ENCODE measurements at regions not wholly inside any gene's neighbourhood (a gene's known extent, or its start where the extent isn't known, plus 50 kb on each side); places are given as distances from the start of the nearest gene placed in this dataset.

GRCh38 chr11:70846781-70847655, 405.4 kb downstream of the SHANK2 start:
- no peaks in the 10 kb centered on the region for H3K36me3 ChIP-seq (ENCODE audit: insufficient read depth, low read length)
- no peak overlapping the region for H3K4me3 ChIP-seq (ENCODE audit: insufficient read depth, low read length)
- peaks cover 2% of the 10 kb centered on the region for H3K27me3 ChIP-seq (ENCODE audit: insufficient read depth, low read length)
- no peaks in the 10 kb centered on the region for H4K20me1 ChIP-seq (ENCODE audit: insufficient read depth, low read length)
- TF ChIP-seq, protein P1, sequence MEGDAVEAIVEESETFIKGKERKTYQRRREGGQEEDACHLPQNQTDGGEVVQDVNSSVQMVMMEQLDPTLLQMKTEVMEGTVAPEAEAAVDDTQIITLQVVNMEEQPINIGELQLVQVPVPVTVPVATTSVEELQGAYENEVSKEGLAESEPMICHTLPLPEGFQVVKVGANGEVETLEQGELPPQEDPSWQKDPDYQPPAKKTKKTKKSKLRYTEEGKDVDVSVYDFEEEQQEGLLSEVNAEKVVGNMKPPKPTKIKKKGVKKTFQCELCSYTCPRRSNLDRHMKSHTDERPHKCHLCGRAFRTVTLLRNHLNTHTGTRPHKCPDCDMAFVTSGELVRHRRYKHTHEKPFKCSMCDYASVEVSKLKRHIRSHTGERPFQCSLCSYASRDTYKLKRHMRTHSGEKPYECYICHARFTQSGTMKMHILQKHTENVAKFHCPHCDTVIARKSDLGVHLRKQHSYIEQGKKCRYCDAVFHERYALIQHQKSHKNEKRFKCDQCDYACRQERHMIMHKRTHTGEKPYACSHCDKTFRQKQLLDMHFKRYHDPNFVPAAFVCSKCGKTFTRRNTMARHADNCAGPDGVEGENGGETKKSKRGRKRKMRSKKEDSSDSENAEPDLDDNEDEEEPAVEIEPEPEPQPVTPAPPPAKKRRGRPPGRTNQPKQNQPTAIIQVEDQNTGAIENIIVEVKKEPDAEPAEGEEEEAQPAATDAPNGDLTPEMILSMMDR (IDR thresholded peaks at IDR 0.05; ENCODE audit: extremely low read depth, low read depth, low read length) = no peak
- H3K9me3 ChIP-seq (ENCODE audit: low read depth, low read length) = no peaks in the 10 kb centered on the region
- no peaks in the 10 kb centered on the region for H3K4me1 ChIP-seq (ENCODE audit: insufficient read depth, low read length)
- H3K79me2 ChIP-seq (ENCODE audit: insufficient read depth, low read length) = no peaks in the 10 kb centered on the region
- no peak overlapping the region for H2AFZ ChIP-seq (ENCODE audit: low read length)
- DNase-seq (ENCODE audit: insufficient read length, low spot score, missing footprints) = peak; percentile 57
- H3K4me2 ChIP-seq (ENCODE audit: insufficient read depth, low read length) = no peak overlapping the region
- H3K27ac ChIP-seq (ENCODE audit: low read depth, low read length) = no peak overlapping the region

DNA sequence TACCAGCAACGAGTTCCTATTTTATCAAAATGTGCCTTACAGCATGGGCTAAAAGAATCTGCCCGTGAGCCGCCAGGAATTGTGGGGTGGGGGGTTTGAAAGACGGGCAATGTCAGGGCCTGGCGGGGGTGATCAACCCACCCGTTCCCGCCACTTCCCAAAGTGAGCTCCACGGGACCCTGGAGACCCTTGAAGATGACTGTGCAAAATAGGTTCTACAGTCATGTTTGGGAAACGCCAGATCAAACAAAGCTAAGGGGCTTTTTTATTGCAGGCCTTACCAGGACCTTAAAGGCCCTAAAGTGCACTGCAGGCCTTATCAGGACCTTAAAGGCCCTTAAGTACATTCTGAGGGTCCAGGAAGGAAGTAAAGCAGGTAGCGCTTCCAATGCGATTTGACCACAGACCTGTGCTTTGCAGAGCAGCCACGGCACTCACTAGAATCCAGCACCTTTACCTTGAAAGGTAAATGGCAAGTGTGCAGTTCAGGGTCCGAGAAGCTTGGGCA, 404.1 kb downstream of the SHANK2 start:
- TF ChIP-seq, protein P1 (IDR thresholded peaks at IDR 0.05; ENCODE audit: extremely low read depth, low read depth, low read length) = no peak
- Histone ChIP-seq H2AFZ (ENCODE audit: low read length) (no peak overlapping the region), H3K27ac (ENCODE audit: low read depth, low read length) (no peak overlapping the region), H3K4me2 (ENCODE audit: insufficient read depth, low read length) (no peak overlapping the region), H3K27me3 (ENCODE audit: insufficient read depth, low read length) (peaks cover 2% of the 10 kb centered on the region), H3K9me3 (ENCODE audit: low read depth, low read length) (no peaks in the 10 kb centered on the region), H3K79me2 (ENCODE audit: insufficient read depth, low read length) (no peaks in the 10 kb centered on the region), H3K4me3 (ENCODE audit: insufficient read depth, low read length) (no peak overlapping the region), H3K36me3 (ENCODE audit: insufficient read depth, low read length) (no peaks in the 10 kb centered on the region), H3K4me1 (ENCODE audit: insufficient read depth, low read length) (no peaks in the 10 kb centered on the region), H4K20me1 (ENCODE audit: insufficient read depth, low read length) (no peaks in the 10 kb centered on the region)
- DNase-seq (ENCODE audit: insufficient read length, low spot score, missing footprints) = no peak

DNA sequence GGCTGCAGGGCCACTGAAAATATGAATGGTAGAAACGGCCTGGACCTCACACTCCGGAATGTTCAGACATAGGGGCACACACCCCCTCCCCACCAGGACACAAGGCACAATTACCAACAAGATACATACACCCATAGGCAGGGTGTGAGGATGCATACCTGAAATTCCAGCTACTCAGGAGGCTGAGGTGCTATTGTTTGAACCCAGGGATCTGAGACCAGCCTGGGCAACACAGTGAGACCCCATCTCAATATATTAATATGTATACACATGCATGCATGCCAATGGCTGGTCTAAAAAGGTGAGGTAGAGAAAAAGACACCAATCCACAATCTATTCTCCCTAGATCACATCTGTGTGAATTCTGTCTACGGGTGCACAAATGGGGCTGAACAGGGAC, 403.3 kb downstream of the SHANK2 start:
- Histone ChIP-seq H4K20me1 (ENCODE audit: insufficient read depth, low read length) (no peaks in the 10 kb centered on the region), H3K9me3 (ENCODE audit: low read depth, low read length) (no peaks in the 10 kb centered on the region), H3K27me3 (ENCODE audit: insufficient read depth, low read length) (peaks cover 2% of the 10 kb centered on the region), H3K36me3 (ENCODE audit: insufficient read depth, low read length) (no peaks in the 10 kb centered on the region), H3K4me1 (ENCODE audit: insufficient read depth, low read length) (no peaks in the 10 kb centered on the region), H3K4me2 (ENCODE audit: insufficient read depth, low read length) (no peak overlapping the region), H3K4me3 (ENCODE audit: insufficient read depth, low read length) (no peak overlapping the region), H2AFZ (ENCODE audit: low read length) (no peak overlapping the region), H3K79me2 (ENCODE audit: insufficient read depth, low read length) (no peaks in the 10 kb centered on the region), H3K27ac (ENCODE audit: low read depth, low read length) (no peak overlapping the region)
- TF ChIP-seq, protein P1 (IDR thresholded peaks at IDR 0.05; ENCODE audit: extremely low read depth, low read depth, low read length) = no peak
- no peak for DNase-seq (ENCODE audit: insufficient read length, low spot score, missing footprints)

- Histone ChIP-seq H3K27ac (ENCODE audit: low read depth, low read length) (no peak overlapping the region), H3K79me2 (ENCODE audit: insufficient read depth, low read length) (no peaks in the 10 kb centered on the region), H3K4me3 (ENCODE audit: insufficient read depth, low read length) (no peak overlapping the region), H3K9me3 (ENCODE audit: low read depth, low read length) (no peaks in the 10 kb centered on the region), H3K4me1 (ENCODE audit: insufficient read depth, low read length) (no peaks in the 10 kb centered on the region), H3K4me2 (ENCODE audit: insufficient read depth, low read length) (no peak overlapping the region), H3K27me3 (ENCODE audit: insufficient read depth, low read length) (peaks cover 2% of the 10 kb centered on the region), H4K20me1 (ENCODE audit: insufficient read depth, low read length) (no peaks in the 10 kb centered on the region), H2AFZ (ENCODE audit: low read length) (no peak overlapping the region), H3K36me3 (ENCODE audit: insufficient read depth, low read length) (no peaks in the 10 kb centered on the region)
- DNase-seq (ENCODE audit: insufficient read length, low spot score, missing footprints) = no peak
- TF ChIP-seq, protein P1 (IDR thresholded peaks at IDR 0.05; ENCODE audit: extremely low read depth, low read depth, low read length) = no peak
Observed at GRCh38 chr11:70851308-70851707, 401.1 kb downstream of the SHANK2 start.

All from osteoblast (primary cell).